GM06990 (cell line): ENCODE measurements at regions not wholly inside any gene's neighbourhood (a gene's known extent, or its start where the extent isn't known, plus 50 kb on each side); places are given as distances from the start of the nearest gene placed in this dataset.

ENCODE experiments used
- DNase-seq: peaks from one replicate; pipeline ENCODE4 v3.0.0-alpha.2; 2011; ENCODE audit not compliant: insufficient read length; ENCODE audit errors: extremely low read depth
- H3K27me3 ChIP-seq: replicated peaks from 2 replicates; pipeline ENCODE4 v1.6.0; 2011; ENCODE audit warnings: low read length; ENCODE audit not compliant: control insufficient read depth, insufficient read depth
- H3K36me3 ChIP-seq: 2 replicates; pipeline ENCODE4 v1.5.1; 2011; ENCODE audit warnings: low read length; ENCODE audit not compliant: control insufficient read depth, insufficient read depth
- H3K4me3 ChIP-seq: replicated peaks from 2 replicates; pipeline ENCODE4 v1.5.1; 2011; ENCODE audit warnings: low read depth, mild to moderate bottlenecking, control low read depth, low read length
- TF ChIP-seq, protein P1 (sequence below): IDR thresholded peaks from 2 replicates; pipeline ENCODE4 v1.5.1; 2011; ENCODE audit warnings: low read length, control low read depth, mild to moderate bottlenecking, inconsistent platforms; ENCODE audit not compliant: insufficient read depth, poor library complexity, severe bottlenecking

DNA sequence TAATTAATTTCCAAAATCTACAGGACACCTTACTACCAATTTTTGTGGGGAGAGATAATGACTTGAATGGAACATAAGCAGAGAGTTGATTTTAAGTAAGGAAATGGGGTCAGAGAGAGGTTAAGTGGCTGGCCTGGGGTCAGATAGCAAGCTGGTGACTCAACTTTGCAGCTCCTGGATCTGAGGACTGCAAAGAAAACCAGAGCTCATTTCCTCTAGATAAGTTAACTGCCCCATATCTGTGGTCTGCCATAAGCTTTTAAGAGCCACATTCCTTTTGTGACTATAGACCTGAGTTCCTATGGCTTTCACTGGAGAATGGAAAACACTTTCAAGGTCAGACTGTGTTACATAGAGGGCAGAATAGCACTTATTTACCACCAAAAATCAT is 201.2 kb upstream of the PRICKLE1 start:
- H3K36me3 ChIP-seq, result no peaks in the 10 kb centered on the region
- H3K27me3 ChIP-seq, result no peaks in the 10 kb centered on the region
- DNase-seq, result no peak
- TF ChIP-seq, protein P1, sequence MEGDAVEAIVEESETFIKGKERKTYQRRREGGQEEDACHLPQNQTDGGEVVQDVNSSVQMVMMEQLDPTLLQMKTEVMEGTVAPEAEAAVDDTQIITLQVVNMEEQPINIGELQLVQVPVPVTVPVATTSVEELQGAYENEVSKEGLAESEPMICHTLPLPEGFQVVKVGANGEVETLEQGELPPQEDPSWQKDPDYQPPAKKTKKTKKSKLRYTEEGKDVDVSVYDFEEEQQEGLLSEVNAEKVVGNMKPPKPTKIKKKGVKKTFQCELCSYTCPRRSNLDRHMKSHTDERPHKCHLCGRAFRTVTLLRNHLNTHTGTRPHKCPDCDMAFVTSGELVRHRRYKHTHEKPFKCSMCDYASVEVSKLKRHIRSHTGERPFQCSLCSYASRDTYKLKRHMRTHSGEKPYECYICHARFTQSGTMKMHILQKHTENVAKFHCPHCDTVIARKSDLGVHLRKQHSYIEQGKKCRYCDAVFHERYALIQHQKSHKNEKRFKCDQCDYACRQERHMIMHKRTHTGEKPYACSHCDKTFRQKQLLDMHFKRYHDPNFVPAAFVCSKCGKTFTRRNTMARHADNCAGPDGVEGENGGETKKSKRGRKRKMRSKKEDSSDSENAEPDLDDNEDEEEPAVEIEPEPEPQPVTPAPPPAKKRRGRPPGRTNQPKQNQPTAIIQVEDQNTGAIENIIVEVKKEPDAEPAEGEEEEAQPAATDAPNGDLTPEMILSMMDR, result no peak
- no peak overlapping the region for H3K4me3 ChIP-seq

DNA sequence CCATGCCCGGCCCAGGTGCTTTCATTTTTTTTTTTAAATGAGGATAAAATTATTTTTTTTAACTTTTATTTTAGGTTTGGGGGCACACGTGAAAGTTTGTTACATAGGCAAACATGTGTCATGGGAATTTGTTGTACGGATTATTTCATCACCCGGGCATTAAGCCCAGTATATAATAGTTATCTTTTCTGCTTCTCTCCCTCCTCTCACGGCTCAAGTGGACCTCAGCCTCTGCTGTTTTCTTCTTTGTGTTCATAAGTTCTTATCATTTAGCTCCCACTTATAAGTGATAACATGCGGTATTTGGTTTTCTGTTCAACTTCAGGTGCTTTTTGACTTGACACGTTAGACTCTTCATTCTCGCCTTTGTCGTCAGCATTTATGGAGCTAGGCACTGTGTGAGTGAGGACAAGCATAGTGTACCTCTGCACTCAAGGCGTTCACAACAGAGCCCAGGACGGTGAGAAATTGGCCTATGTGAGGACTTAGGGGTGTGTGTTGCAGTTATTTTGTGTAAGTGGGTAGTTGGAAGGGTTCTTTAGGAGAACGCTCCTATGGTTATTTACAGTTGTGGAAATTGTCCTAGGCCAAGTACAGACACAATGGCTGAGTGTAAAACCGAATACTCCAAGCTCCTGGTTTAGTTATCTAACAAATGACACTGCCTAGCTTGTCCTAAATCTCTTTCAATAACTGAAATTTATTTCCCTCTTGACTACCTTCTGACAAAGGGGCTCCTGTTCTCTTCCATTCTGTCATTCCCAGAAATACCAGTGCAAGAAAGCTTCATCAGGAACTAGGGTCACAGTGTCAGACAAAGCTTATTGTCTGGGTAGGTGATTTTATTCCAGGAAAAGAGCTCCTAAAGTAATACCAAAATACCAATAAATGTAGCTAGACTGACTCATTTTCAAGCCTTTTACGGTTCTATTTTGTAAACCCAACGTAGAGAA is 200.5 kb upstream of the PRICKLE1 start:
- no peaks in the 10 kb centered on the region for H3K36me3 ChIP-seq
- TF ChIP-seq, protein P1, result no peak
- no peak overlapping the region for H3K4me3 ChIP-seq
- H3K27me3 ChIP-seq, result no peaks in the 10 kb centered on the region
- DNase-seq, result no peak

DNA sequence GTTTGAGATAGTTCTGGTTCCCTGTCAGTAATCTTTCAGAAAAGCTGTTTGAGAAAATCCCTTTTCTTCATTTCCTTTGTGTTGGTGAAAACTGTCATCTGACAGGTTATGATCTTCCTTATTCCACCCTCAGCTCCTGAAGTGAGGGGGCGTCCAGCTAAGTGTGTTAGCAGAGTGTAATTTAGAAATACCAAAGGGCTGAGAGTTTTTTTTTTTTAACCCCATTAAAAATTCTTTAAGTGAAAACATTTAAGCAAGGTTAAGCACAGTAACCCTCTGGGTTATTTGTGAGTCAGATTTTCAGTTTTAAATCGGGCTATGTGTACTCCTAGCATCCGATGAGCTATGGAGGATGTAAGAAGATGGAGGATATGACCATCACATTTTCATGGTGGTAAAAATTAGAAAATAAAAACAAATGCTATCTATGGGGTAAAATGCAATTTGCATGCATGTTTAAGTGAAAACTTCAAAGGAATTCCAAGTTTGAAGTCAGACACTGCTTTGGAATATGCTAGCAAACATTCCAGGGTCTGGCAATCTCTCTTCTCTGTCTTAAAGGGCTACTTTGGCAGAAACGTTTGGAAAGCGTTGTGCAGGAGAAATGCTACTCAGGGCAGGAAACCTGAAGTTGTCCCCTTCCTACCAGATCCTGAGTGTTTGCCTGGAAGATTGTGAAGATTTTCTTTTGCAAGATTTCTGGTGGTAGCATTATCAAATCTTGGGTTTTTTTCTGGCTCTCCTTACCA is 197.0 kb upstream of the PRICKLE1 start:
- DNase-seq, result no peak
- Histone ChIP-seq H3K36me3 (no peaks in the 10 kb centered on the region), H3K4me3 (no peak overlapping the region), H3K27me3 (no peaks in the 10 kb centered on the region)
- TF ChIP-seq, protein P1, result no peak

DNA sequence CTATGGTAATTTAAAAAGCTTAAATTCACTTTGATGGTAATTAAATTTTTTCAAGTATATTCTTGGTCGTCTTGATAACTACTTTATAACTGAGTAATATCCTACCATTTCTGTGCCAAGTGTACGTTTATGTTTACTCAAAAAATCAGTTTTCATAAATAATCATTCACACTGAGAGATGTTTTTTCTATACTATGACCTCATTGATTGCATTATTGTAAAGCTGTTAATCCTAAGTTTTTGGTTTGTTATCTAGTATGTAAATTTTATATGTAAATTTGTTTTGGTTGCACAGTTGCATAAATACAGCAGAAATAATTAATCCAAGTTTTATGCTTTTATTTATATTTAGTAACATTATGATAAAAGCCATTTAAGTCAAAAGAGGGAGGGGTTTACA is 196.4 kb upstream of the PRICKLE1 start:
- TF ChIP-seq, protein P1, result no peak
- Histone ChIP-seq H3K36me3 (no peaks in the 10 kb centered on the region), H3K4me3 (no peak overlapping the region), H3K27me3 (no peaks in the 10 kb centered on the region)
- DNase-seq, result no peak

DNA sequence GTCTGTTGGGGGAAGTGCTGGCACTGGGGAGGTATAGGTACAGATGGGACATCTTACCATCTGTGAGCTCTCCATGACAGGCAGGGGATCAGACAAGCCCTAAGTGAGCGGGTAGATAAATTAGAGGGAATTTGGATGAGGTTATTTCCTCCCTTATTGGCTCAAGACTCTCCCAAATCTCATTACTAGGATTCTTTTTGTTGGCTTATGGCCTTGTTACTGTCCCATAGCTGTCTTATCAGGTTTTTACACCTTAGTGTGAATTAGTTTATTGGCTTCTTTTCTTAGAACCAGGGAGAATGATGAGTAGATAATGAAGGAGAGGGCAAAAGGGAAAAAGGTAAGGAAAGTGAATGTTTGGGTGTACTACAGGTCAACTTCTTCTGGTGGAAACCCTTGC is 191.1 kb upstream of the PRICKLE1 start:
- TF ChIP-seq, protein P1, result no peak
- H3K4me3 ChIP-seq, result no peak overlapping the region
- no peak for DNase-seq
- no peaks in the 10 kb centered on the region for H3K27me3 ChIP-seq
- no peaks in the 10 kb centered on the region for H3K36me3 ChIP-seq
